Esophagus (tissue), 2 donors: ENCODE measurements at regions not wholly inside any gene's neighbourhood (a gene's known extent, or its start where the extent isn't known, plus 50 kb on each side); places are given as distances from the start of the nearest gene placed in this dataset.

ENCODE experiments used
- H3K27ac ChIP-seq, 2 donors: one replicate each; pipeline ENCODE4 v1.5.1; 2013; ENCODE audit warnings: low read depth in 2 of 2, mild to moderate bottlenecking in 2 of 2, inconsistent platforms in 1 of 2, low read length in 1 of 2, moderate library complexity in 1 of 2
- H3K27me3 ChIP-seq, 2 donors: one replicate each; pipeline ENCODE4 v1.6.1; 2013; ENCODE audit warnings: low read length in 2 of 2, control low read depth in 1 of 2, mild to moderate bottlenecking in 1 of 2; ENCODE audit not compliant: insufficient read depth in 2 of 2, control insufficient read depth in 1 of 2
- H3K36me3 ChIP-seq, 2 donors: one replicate each; pipeline ENCODE4 v1.6.1; 2013; ENCODE audit warnings: low read length in 1 of 2; ENCODE audit not compliant: control insufficient read depth in 2 of 2, insufficient read depth in 2 of 2
- H3K4me1 ChIP-seq, 2 donors: one replicate each; pipeline ENCODE4 v1.6.1; 2013; ENCODE audit warnings: low read length in 1 of 2; ENCODE audit not compliant: control insufficient read depth in 2 of 2, insufficient read depth in 2 of 2
- H3K4me3 ChIP-seq, 2 donors: one replicate each; pipeline ENCODE4 v1.5.1; 2013; ENCODE audit warnings: low read length in 2 of 2, mild to moderate bottlenecking in 2 of 2, low read depth in 1 of 2, moderate library complexity in 1 of 2
- H3K9me3 ChIP-seq, 2 donors: one replicate each; pipeline ENCODE4 v1.6.1; 2013; ENCODE audit warnings: mild to moderate bottlenecking in 2 of 2, low read depth in 1 of 2, low read length in 1 of 2, moderate library complexity in 1 of 2; ENCODE audit not compliant: control insufficient read depth in 2 of 2, insufficient read depth in 1 of 2
- WGBS, 2 donors: extraction: QIAGEN DNeasy Blood & Tissue Kit; methylation state at CpG; one replicate each; pipeline ENCODE4 v1.1.7; 2013; 5-methylcytosine and 5-hydroxymethylcytosine counted together
- donor health status: healthy with polysubstance abuse.
- donor health status: Bipolar disorder and iron deficiency.

GRCh38 chr9:73596321-73596720, 444.7 kb downstream of the ANXA1 start:
- Histone ChIP-seq H3K4me3 (no peak overlapping the region), H3K27ac (no peak overlapping the region), H3K27me3 (no peaks in the 10 kb centered on the region), H3K36me3 (no peaks in the 10 kb centered on the region), H3K4me1 (no peaks in the 10 kb centered on the region), H3K9me3 (no peaks in the 10 kb centered on the region)
- 56 to 57% methylated on average over 1 of the region's 1 CpG for WGBS, 2 donors

- Histone ChIP-seq H3K27me3 (no peaks in the 10 kb centered on the region), H3K9me3 (no peaks in the 10 kb centered on the region), H3K36me3 (no peaks in the 10 kb centered on the region), H3K27ac (no peak overlapping the region), H3K4me3 (no peak overlapping the region), H3K4me1 (no peaks in the 10 kb centered on the region)
- 67 to 68% methylated on average over 5 of the region's 5 CpGs for WGBS, 2 donors
Observed at GRCh38 chr9:73597039-73597438, 445.4 kb downstream of the ANXA1 start.

- Histone ChIP-seq H3K4me3 (no peak overlapping the region), H3K27me3 (no peaks in the 10 kb centered on the region), H3K9me3 (no peaks in the 10 kb centered on the region), H3K4me1 (no peaks in the 10 kb centered on the region), H3K36me3 (no peaks in the 10 kb centered on the region), H3K27ac (no peak overlapping the region)
- WGBS, 2 donors = 28 to 42% methylated on average over 4 of the region's 4 CpGs
Observed at GRCh38 chr9:73597771-73598170, 446.1 kb downstream of the ANXA1 start.

GRCh38 chr9:73609381-73609780, 457.7 kb downstream of the ANXA1 start:
- Histone ChIP-seq H3K4me3 (no peak overlapping the region), H3K27ac (no peak overlapping the region), H3K4me1 (no peaks in the 10 kb centered on the region), H3K36me3 (no peaks in the 10 kb centered on the region), H3K9me3 (no peaks in the 10 kb centered on the region), H3K27me3 (no peaks in the 10 kb centered on the region)
- 7 to 14% methylated on average over 1 of the region's 1 CpG for WGBS, 2 donors

GRCh38 chr9:73611032-73611431, 459.4 kb downstream of the ANXA1 start:
- Histone ChIP-seq H3K9me3 (no peaks in the 10 kb centered on the region), H3K27ac (no peak overlapping the region), H3K27me3 (no peaks in the 10 kb centered on the region), H3K4me3 (no peak overlapping the region), H3K36me3 (no peaks in the 10 kb centered on the region), H3K4me1 (no peaks in the 10 kb centered on the region)
- WGBS, 2 donors = 44 to 52% methylated on average over 2 of the region's 2 CpGs

- H3K36me3 ChIP-seq = no peaks in the 10 kb centered on the region
- H3K27me3 ChIP-seq = no peaks in the 10 kb centered on the region
- 74 to 83% methylated on average over 4 of the region's 4 CpGs for WGBS, 2 donors
Observed at GRCh38 chr9:73613092-73613701, 461.5 kb downstream of the ANXA1 start.

GRCh38 chr9:73615557-73615956, 463.9 kb downstream of the ANXA1 start:
- H3K9me3 ChIP-seq = no peaks in the 10 kb centered on the region
- H3K4me1 ChIP-seq = no peaks in the 10 kb centered on the region
- H3K36me3 ChIP-seq = no peaks in the 10 kb centered on the region
- H3K27ac ChIP-seq = no peak overlapping the region
- no peak overlapping the region for H3K4me3 ChIP-seq
- no peaks in the 10 kb centered on the region for H3K27me3 ChIP-seq

More at GRCh38 chr9:73613092-73613701, 461.5 kb downstream of the ANXA1 start:
- Histone ChIP-seq H3K9me3 (no peaks in the 10 kb centered on the region), H3K27ac (no peak overlapping the region), H3K4me3 (no peak overlapping the region), H3K4me1 (no peaks in the 10 kb centered on the region)

GRCh38 chr9:73617586-73617985, 465.9 kb downstream of the ANXA1 start:
- WGBS, 2 donors = 80 to 89% methylated on average over 4 of the region's 4 CpGs
- Histone ChIP-seq H3K4me3 (no peak overlapping the region), H3K9me3 (no peaks in the 10 kb centered on the region), H3K27me3 (no peaks in the 10 kb centered on the region), H3K27ac (no peak overlapping the region), H3K36me3 (no peaks in the 10 kb centered on the region), H3K4me1 (no peaks in the 10 kb centered on the region)

- Histone ChIP-seq H3K27ac (no peak overlapping the region), H3K4me1 (no peaks in the 10 kb centered on the region), H3K27me3 (no peaks in the 10 kb centered on the region), H3K36me3 (no peaks in the 10 kb centered on the region), H3K4me3 (no peak overlapping the region), H3K9me3 (no peaks in the 10 kb centered on the region)
- WGBS, 2 donors = 89 to 97% methylated on average over 1 of the region's 1 CpG
Observed at GRCh38 chr9:73640971-73641370, 489.3 kb downstream of the ANXA1 start.

GRCh38 chr9:73643379-73644013, 491.8 kb downstream of the ANXA1 start:
- no peak overlapping the region for H3K4me3 ChIP-seq
- no peak overlapping the region for H3K27ac ChIP-seq
- H3K36me3 ChIP-seq = no peaks in the 10 kb centered on the region
- no peaks in the 10 kb centered on the region for H3K4me1 ChIP-seq
- WGBS, 2 donors = 42 to 55% methylated on average over 7 of the region's 7 CpGs
- H3K9me3 ChIP-seq = peaks cover 0 to 4% of the 10 kb centered on the region in 2 donors
- no peaks in the 10 kb centered on the region for H3K27me3 ChIP-seq
